Astrocyte (in vitro differentiated cells and primary cell): ENCODE measurements at regions not wholly inside any gene's neighbourhood (a gene's known extent, or its start where the extent isn't known, plus 50 kb on each side); places are given as distances from the start of the nearest gene placed in this dataset.

Experiments
- DNase-seq: peaks from one replicate; pipeline ENCODE4 v3.0.0-alpha.2; 2010; ENCODE audit warnings: low read depth
- FAIRE-seq: peaks from 2 replicates; lab custom pipeline; 2011; peaks lifted over from hg19 to GRCh38; lab: Jason Lieb, UNC
- H2AFZ ChIP-seq: 2 replicates; pipeline ENCODE4 v1.6.0; 2012; ENCODE audit warnings: low read depth, low read length, inconsistent platforms
- H3K27ac ChIP-seq: 2 replicates; pipeline ENCODE4 v1.5.1; 2011; ENCODE audit warnings: low read depth, low read length, inconsistent platforms
- H3K27me3 ChIP-seq: 2 replicates; pipeline ENCODE4 v1.6.0; 2011; ENCODE audit warnings: low read length, inconsistent platforms; ENCODE audit not compliant: insufficient read depth
- H3K36me3 ChIP-seq: 2 replicates; pipeline ENCODE4 v1.5.1; 2011; ENCODE audit warnings: low read length, inconsistent platforms; ENCODE audit not compliant: insufficient read depth
- H3K4me1 ChIP-seq: 2 replicates; pipeline ENCODE4 v1.5.1; 2011; ENCODE audit warnings: low read length, inconsistent platforms; ENCODE audit not compliant: insufficient read depth
- H3K4me2 ChIP-seq: 2 replicates; pipeline ENCODE4 v1.6.0; 2012; ENCODE audit warnings: low read length, inconsistent platforms
- H3K4me3 ChIP-seq: 2 replicates; pipeline ENCODE4 v1.5.1; 2011; ENCODE audit warnings: low read depth, mild to moderate bottlenecking, low read length, inconsistent platforms; ENCODE audit not compliant: insufficient read depth
- H3K79me2 ChIP-seq: 2 replicates; pipeline ENCODE4 v1.6.0; 2012; ENCODE audit warnings: mild to moderate bottlenecking, low read length, inconsistent platforms; ENCODE audit not compliant: insufficient read depth
- H3K9ac ChIP-seq: 2 replicates; pipeline ENCODE4 v1.6.0; 2012; ENCODE audit warnings: mild to moderate bottlenecking, low read length, inconsistent platforms
- H3K9me3 ChIP-seq: 2 replicates; pipeline ENCODE4 v1.5.1; 2012; ENCODE audit warnings: low read depth, mild to moderate bottlenecking, low read length, inconsistent platforms; ENCODE audit not compliant: insufficient read depth
- H4K20me1 ChIP-seq: 2 replicates; pipeline ENCODE4 v1.6.0; 2012; ENCODE audit warnings: low read length, inconsistent platforms; ENCODE audit not compliant: insufficient read depth
- H3K27ac Mint-ChIP-seq: one replicate; pipeline ENCODE4 v1.8.0; 2021; ENCODE audit warnings: mild to moderate bottlenecking, mixed read lengths; ENCODE audit not compliant: unreplicated experiment
- H3K27me3 Mint-ChIP-seq: one replicate; pipeline ENCODE4 v1.8.0; 2021; ENCODE audit warnings: low read depth, mixed read lengths; ENCODE audit not compliant: unreplicated experiment
- H3K36me3 Mint-ChIP-seq: one replicate; pipeline ENCODE4 v1.8.0; 2021; ENCODE audit warnings: low read depth, mixed read lengths; ENCODE audit not compliant: unreplicated experiment
- H3K4me1 Mint-ChIP-seq: one replicate; pipeline ENCODE4 v1.8.0; 2021; ENCODE audit warnings: low read depth, mixed read lengths; ENCODE audit not compliant: unreplicated experiment
- H3K4me3 Mint-ChIP-seq: one replicate; pipeline ENCODE4 v1.8.0; 2021; ENCODE audit warnings: mild to moderate bottlenecking, moderate library complexity, mixed read lengths; ENCODE audit not compliant: unreplicated experiment
- H3K9me3 Mint-ChIP-seq: one replicate; pipeline ENCODE4 v1.8.0; 2021; ENCODE audit warnings: mild to moderate bottlenecking, mixed read lengths; ENCODE audit not compliant: unreplicated experiment
- EZH2 ChIP-seq: IDR thresholded peaks from 2 replicates; pipeline ENCODE4 v1.6.1; 2012; ENCODE audit warnings: mild to moderate bottlenecking, low read length, inconsistent platforms; ENCODE audit not compliant: insufficient read depth
- TF ChIP-seq, protein P1 (sequence below): IDR thresholded peaks from 2 replicates; pipeline ENCODE4 v1.5.1; 2011; ENCODE audit warnings: low read depth, mild to moderate bottlenecking, inconsistent platforms, low read length, moderate library complexity; ENCODE audit not compliant: insufficient read depth

DNA sequence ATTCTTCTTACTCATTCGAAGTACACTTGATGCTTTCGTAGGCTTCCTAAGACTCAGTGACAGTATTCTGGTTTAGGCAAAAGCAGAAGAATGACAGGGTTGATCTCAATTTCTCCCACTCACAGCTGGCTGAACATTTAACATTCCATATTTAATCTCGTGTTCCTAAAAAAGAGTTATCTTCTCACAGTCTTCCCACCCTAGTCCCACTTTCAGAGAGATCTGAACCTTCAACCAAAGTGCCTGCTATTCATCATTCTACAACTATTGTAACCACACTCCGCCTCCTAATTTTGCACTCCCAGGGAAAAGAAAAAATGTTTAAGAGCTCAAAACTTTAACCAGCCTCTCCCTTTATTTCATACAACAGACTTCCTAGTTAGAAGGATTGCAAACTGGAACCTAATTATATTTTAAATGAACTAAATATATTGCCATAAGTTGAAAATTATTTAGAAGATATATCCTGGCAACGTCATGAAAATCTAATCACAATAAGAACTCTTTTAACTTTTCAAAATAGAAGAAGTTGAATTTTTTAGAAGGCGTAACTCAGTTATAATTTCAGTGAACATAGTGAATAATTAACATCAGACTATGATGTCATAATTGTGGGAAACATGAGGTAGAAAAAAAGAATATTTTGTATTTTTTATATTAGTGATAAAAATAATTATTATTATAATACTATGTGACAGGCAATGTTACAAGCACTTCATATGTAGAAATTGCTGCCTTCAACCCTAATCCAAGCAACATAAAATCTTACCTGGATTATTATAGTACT, 540.9 kb upstream of the ADGRL2 start:
- Histone ChIP-seq H3K27ac (no peak overlapping the region), H3K4me3 (no peak overlapping the region), H3K9ac (no peak overlapping the region), H2AFZ (no peak overlapping the region), H3K4me2 (no peak overlapping the region), H3K27me3 (no peaks in the 10 kb centered on the region), H4K20me1 (no peaks in the 10 kb centered on the region), H3K79me2 (no peaks in the 10 kb centered on the region), H3K9me3 (no peaks in the 10 kb centered on the region), H3K4me1 (no peaks in the 10 kb centered on the region), H3K36me3 (no peaks in the 10 kb centered on the region)
- FAIRE-seq (no peak), DNase-seq (no peak)
- Mint-ChIP-seq H3K4me3 (no peak overlapping the region), H3K4me1 (no peaks in the 10 kb centered on the region), H3K27me3 (no peaks in the 10 kb centered on the region), H3K36me3 (no peaks in the 10 kb centered on the region), H3K9me3 (no peaks in the 10 kb centered on the region), H3K27ac (no peak overlapping the region)
- no peak for TF ChIP-seq EZH2
- TF ChIP-seq, protein P1, sequence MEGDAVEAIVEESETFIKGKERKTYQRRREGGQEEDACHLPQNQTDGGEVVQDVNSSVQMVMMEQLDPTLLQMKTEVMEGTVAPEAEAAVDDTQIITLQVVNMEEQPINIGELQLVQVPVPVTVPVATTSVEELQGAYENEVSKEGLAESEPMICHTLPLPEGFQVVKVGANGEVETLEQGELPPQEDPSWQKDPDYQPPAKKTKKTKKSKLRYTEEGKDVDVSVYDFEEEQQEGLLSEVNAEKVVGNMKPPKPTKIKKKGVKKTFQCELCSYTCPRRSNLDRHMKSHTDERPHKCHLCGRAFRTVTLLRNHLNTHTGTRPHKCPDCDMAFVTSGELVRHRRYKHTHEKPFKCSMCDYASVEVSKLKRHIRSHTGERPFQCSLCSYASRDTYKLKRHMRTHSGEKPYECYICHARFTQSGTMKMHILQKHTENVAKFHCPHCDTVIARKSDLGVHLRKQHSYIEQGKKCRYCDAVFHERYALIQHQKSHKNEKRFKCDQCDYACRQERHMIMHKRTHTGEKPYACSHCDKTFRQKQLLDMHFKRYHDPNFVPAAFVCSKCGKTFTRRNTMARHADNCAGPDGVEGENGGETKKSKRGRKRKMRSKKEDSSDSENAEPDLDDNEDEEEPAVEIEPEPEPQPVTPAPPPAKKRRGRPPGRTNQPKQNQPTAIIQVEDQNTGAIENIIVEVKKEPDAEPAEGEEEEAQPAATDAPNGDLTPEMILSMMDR, result no peak

DNA sequence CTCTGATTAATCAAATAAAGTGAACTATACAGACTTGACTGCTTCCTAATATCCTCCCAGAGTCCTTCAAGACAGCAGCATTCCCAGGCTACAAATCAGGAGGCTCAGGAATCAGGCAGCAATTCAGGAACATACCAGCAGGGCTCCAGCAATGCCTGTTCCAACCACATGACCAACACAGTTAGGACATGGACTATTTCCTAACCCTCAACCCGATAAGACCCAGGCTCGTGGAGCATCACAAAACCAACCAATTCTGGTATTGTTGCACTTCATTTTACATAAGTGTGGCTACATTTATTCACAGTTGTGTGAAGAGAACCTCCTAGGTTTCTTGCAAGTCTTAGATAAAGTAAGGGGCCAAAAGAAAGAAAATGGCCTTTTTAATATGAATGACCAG, 546.2 kb upstream of the ADGRL2 start:
- Histone ChIP-seq H4K20me1 (no peaks in the 10 kb centered on the region), H3K4me1 (no peaks in the 10 kb centered on the region), H3K36me3 (no peaks in the 10 kb centered on the region), H3K4me3 (no peak overlapping the region), H3K27me3 (no peaks in the 10 kb centered on the region), H3K27ac (no peak overlapping the region), H3K9me3 (no peaks in the 10 kb centered on the region), H3K4me2 (no peak overlapping the region), H3K9ac (no peak overlapping the region), H2AFZ (no peak overlapping the region), H3K79me2 (no peaks in the 10 kb centered on the region)
- Mint-ChIP-seq H3K4me3 (no peak overlapping the region), H3K27me3 (no peaks in the 10 kb centered on the region), H3K9me3 (no peaks in the 10 kb centered on the region), H3K4me1 (no peaks in the 10 kb centered on the region), H3K27ac (no peak overlapping the region), H3K36me3 (no peaks in the 10 kb centered on the region)
- no peak for FAIRE-seq
- DNase-seq, result no peak
- TF ChIP-seq, protein P1, result peak; percentile 16
- TF ChIP-seq EZH2, result no peak

DNA sequence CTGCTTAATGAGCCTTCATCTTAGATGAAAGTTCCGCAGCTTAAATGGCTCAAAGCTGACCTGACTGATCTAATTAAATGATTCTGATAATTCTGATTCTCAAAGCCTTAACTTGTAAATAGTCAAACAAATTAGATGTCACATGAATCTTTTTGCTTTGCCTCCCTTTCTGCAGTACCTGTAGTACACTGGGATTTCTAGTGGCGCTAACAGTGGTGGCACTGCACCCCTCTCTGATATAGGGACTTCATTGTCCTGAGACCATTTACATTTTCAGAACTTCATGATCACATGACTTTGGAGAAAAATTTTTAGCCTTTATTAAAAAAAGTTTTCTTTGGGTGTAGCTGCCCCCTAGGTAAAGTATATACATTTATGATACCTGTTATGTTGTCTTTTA, 546.7 kb upstream of the ADGRL2 start:
- H3K27ac Mint-ChIP-seq, result no peak overlapping the region
- no peaks in the 10 kb centered on the region for H3K27me3 ChIP-seq
- H3K4me3 ChIP-seq, result no peak overlapping the region
- no peak overlapping the region for H2AFZ ChIP-seq
- H3K9ac ChIP-seq, result no peak overlapping the region
- no peaks in the 10 kb centered on the region for H3K36me3 ChIP-seq
- H3K79me2 ChIP-seq, result no peaks in the 10 kb centered on the region
- no peaks in the 10 kb centered on the region for H3K4me1 ChIP-seq
- H3K27me3 Mint-ChIP-seq, result no peaks in the 10 kb centered on the region
- H3K4me2 ChIP-seq, result no peak overlapping the region
- H3K4me3 Mint-ChIP-seq, result no peak overlapping the region
- no peaks in the 10 kb centered on the region for H3K36me3 Mint-ChIP-seq
- H3K9me3 ChIP-seq, result no peaks in the 10 kb centered on the region
- no peak for DNase-seq
- no peaks in the 10 kb centered on the region for H3K4me1 Mint-ChIP-seq
- no peak for FAIRE-seq
- no peak overlapping the region for H3K27ac ChIP-seq
- no peak for TF ChIP-seq EZH2
- TF ChIP-seq, protein P1, result no peak
- no peaks in the 10 kb centered on the region for H4K20me1 ChIP-seq
- no peaks in the 10 kb centered on the region for H3K9me3 Mint-ChIP-seq
